ENCODE measurements at regions not wholly inside any gene's neighbourhood (a gene's known extent, or its start where the extent isn't known, plus 50 kb on each side); places are given as distances from the start of the nearest gene placed in this dataset.

DNA sequence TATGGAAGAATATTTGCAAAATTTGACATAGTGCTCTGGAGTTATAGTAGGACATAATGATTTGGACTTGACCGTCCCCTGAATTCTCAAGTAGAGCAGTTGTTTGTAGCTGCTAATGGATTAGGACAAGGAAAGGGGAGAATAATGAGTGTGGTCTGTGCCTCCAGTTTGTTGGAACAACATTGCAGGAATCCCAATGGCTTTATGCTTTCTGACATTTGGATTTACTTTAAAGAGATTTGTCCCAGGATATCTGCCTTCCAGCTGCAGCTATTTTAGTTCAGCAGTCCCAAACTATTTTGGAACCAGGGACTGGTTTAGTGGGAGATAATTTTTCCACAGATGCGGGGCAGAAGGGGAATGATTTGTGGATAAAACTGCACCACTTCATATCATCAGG is 648.2 kb downstream of the SLCO4C1 start:
- no peak for TF ChIP-seq POLR2A (IDR thresholded peaks at IDR 0.05)
- no peak for TF ChIP-seq CTCF (IDR thresholded peaks at IDR 0.05)

Data from uterus (tissue), 2 donors.